H1 (cell line): ENCODE measurements at regions not wholly inside any gene's neighbourhood (a gene's known extent, or its start where the extent isn't known, plus 50 kb on each side); places are given as distances from the start of the nearest gene placed in this dataset.

Experiments
- EP300 ChIP-seq, 2 experiments: IDR thresholded peaks; 1 replicate in 1 of 2; 2 replicates in 1 of 2; pipeline ENCODE4 v1.6.1; 2011 to 2012; ENCODE audit warnings: low read depth in 2 of 2, low read length in 2 of 2, mild to moderate bottlenecking in 2 of 2, borderline replicate concordance in 1 of 2, inconsistent platforms in 1 of 2, moderate library complexity in 1 of 2
- POLR2AphosphoS5 ChIP-seq: IDR thresholded peaks from 2 replicates; pipeline ENCODE4 v1.6.1; 2011; ENCODE audit warnings: low read depth, low read length
- TF ChIP-seq, protein P1 (sequence below), 3 experiments: IDR thresholded peaks; 1 replicate in 2 of 3; 2 replicates in 1 of 3; pipeline versions ENCODE4 v1.5.1 to v1.6.1; 2011; ENCODE audit warnings: low read length in 3 of 3, mild to moderate bottlenecking in 3 of 3, inconsistent platforms in 2 of 3, low read depth in 1 of 3, moderate library complexity in 1 of 3; ENCODE audit not compliant: insufficient read depth in 1 of 3; ENCODE audit errors: control extremely low read depth in 1 of 3
- TF ChIP-seq, protein P2 (sequence below): IDR thresholded peaks from 2 replicates; pipeline ENCODE4 v1.6.1; 2012; ENCODE audit warnings: inconsistent platforms

DNA sequence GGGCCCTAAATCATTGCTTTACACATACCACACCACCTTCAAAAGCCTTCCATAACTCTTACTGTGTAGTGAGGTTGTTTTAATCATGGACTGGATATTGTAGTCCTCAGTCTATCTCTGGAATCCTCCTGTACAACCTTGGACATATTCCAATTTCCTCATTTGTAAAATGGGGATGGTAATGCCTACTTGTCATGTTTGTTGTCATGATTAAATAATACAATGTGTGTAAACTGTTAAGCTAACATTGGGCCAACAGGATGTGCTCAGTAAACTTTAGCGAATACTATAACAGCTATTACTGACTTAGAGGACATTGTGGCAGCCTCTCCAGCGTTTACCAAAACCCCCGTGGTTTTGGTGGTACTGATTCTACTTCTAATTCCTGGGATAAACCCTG is 74.7 kb upstream of the PTPRM start:
- TF ChIP-seq EP300 (IDR thresholded peaks at IDR 0.05; ENCODE audit: borderline replicate concordance in 1 of 2, low read depth in 2 of 2, low read length in 2 of 2) (no peak), POLR2AphosphoS5 (no peak)
- TF ChIP-seq, protein P1, sequence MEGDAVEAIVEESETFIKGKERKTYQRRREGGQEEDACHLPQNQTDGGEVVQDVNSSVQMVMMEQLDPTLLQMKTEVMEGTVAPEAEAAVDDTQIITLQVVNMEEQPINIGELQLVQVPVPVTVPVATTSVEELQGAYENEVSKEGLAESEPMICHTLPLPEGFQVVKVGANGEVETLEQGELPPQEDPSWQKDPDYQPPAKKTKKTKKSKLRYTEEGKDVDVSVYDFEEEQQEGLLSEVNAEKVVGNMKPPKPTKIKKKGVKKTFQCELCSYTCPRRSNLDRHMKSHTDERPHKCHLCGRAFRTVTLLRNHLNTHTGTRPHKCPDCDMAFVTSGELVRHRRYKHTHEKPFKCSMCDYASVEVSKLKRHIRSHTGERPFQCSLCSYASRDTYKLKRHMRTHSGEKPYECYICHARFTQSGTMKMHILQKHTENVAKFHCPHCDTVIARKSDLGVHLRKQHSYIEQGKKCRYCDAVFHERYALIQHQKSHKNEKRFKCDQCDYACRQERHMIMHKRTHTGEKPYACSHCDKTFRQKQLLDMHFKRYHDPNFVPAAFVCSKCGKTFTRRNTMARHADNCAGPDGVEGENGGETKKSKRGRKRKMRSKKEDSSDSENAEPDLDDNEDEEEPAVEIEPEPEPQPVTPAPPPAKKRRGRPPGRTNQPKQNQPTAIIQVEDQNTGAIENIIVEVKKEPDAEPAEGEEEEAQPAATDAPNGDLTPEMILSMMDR (IDR thresholded peaks at IDR 0.05; ENCODE audit: control extremely low read depth in 1 of 3, insufficient read depth in 1 of 3, low read depth in 1 of 3, low read length in 3 of 3), result no peak
- TF ChIP-seq, protein P2, sequence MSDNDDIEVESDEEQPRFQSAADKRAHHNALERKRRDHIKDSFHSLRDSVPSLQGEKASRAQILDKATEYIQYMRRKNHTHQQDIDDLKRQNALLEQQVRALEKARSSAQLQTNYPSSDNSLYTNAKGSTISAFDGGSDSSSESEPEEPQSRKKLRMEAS, result no peak
